Sigmoid colon (tissue), 6 donors: ENCODE measurements at regions not wholly inside any gene's neighbourhood (a gene's known extent, or its start where the extent isn't known, plus 50 kb on each side); places are given as distances from the start of the nearest gene placed in this dataset.
"Not testable (repeated sequence)": the region's sequence is repeated elsewhere in the genome, so short reads cannot be mapped to it uniquely, and the experiment has no call there.

ENCODE experiments used
- DNase-seq: peaks from one replicate; pipeline ENCODE4 v3.0.0-alpha.2; 2019
- H3K27ac ChIP-seq, 4 donors: fragments of 200-600 bp; sonication (generic); one replicate each; pipeline ENCODE4 v1.5.1; 2016 to 2019; ENCODE audit warnings: mild to moderate bottlenecking in 1 of 4
- H3K27me3 ChIP-seq, 3 donors: fragments of 200-600 bp; sonication (generic); one replicate each; pipeline ENCODE4 v1.5.1; 2019; ENCODE audit warnings: mild to moderate bottlenecking in 1 of 3
- H3K36me3 ChIP-seq, 4 donors: fragments of 200-600 bp; sonication (generic); one replicate each; pipeline ENCODE4 v1.5.1; 2016 to 2019
- H3K4me1 ChIP-seq, 4 donors: fragments of 200-600 bp; sonication (generic); one replicate each; pipeline ENCODE4 v1.5.1; 2017 to 2019
- H3K4me3 ChIP-seq, 4 donors: fragments of 200-600 bp; sonication (generic); one replicate each; pipeline ENCODE4 v1.5.1; 2017 to 2019; ENCODE audit warnings: mild to moderate bottlenecking in 2 of 4, moderate library complexity in 1 of 4
- H3K9me3 ChIP-seq, 4 donors: fragments of 200-600 bp in 3 of 4; sonication (generic) in 3 of 4; one replicate each; pipeline versions ENCODE4 v1.5.1 to v1.6.1; 2013 to 2019
- EP300 ChIP-seq, 4 donors: sonication (generic); formaldehyde crosslinking; IDR thresholded peaks; one replicate each; pipeline ENCODE4 v1.6.1; 2017; ENCODE audit warnings: antibody characterized with exemption in 4 of 4
- POLR2A ChIP-seq, 2 donors: fragments of 450-650 bp; IDR thresholded peaks; one replicate each; pipeline ENCODE4 v1.6.1; 2016; ENCODE audit warnings: antibody characterized with exemption in 2 of 2, mild to moderate bottlenecking in 2 of 2, moderate library complexity in 2 of 2
- POLR2AphosphoS5 ChIP-seq, 4 donors: sonication (generic); formaldehyde crosslinking; IDR thresholded peaks; one replicate each; pipeline ENCODE4 v1.6.1; 2017; ENCODE audit warnings: antibody characterized with exemption in 4 of 4
- WGBS, 2 donors: extraction: QIAGEN DNeasy Blood & Tissue Kit; methylation state at CpG; one replicate each; pipeline ENCODE4 v1.1.7; 2013; 5-methylcytosine and 5-hydroxymethylcytosine counted together
- intact Hi-C: fragments of 100-400 bp; cut with DNase I; formaldehyde crosslinking; loops from one replicate; pipeline ENCODE4 v1.15.1; 2023
- TF ChIP-seq, protein P1 (sequence below), 4 experiments: fragments of 450-650 bp in 3 of 4; fragments of 200-600 bp in 1 of 4; IDR thresholded peaks; one replicate each; pipeline ENCODE4 v1.5.1; 2016 to 2019; ENCODE audit warnings: antibody characterized with exemption in 4 of 4, mild to moderate bottlenecking in 3 of 4, moderate library complexity in 2 of 4
- donor health status: healthy with polysubstance abuse.
- donor health status: healthy.

DNA sequence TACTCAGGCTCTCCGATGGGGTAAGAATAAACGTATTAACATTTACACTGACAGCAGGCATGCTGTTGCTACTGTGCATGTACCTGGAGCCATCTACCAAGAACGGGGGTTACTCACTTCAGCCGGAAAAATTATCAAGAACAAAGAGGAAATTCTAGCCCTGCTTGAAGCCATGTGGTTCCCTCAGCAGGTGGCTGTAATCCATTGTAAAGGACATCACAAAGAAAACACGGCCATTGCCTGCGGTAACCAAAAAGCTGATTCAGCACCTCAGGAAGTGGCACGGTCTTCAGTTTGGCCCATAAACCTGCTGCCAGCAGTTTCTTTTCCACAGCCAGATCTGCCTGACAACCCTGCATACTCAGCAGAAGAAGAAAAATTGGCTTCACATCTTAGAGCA, 925.5 kb upstream of the AMELY start:
- Histone ChIP-seq H3K4me1 (peaks cover 0 to 14% (median 7%) of the 10 kb centered on the region in 4 donors), H3K36me3 (no peaks in the 10 kb centered on the region), H3K9me3 (no peaks in the 10 kb centered on the region), H3K27me3 (no peaks in the 10 kb centered on the region), H3K27ac (no peak overlapping the region), H3K4me3 (no peak overlapping the region)
- no peak for TF ChIP-seq POLR2AphosphoS5 (IDR thresholded peaks at IDR 0.05)
- TF ChIP-seq, protein P1, sequence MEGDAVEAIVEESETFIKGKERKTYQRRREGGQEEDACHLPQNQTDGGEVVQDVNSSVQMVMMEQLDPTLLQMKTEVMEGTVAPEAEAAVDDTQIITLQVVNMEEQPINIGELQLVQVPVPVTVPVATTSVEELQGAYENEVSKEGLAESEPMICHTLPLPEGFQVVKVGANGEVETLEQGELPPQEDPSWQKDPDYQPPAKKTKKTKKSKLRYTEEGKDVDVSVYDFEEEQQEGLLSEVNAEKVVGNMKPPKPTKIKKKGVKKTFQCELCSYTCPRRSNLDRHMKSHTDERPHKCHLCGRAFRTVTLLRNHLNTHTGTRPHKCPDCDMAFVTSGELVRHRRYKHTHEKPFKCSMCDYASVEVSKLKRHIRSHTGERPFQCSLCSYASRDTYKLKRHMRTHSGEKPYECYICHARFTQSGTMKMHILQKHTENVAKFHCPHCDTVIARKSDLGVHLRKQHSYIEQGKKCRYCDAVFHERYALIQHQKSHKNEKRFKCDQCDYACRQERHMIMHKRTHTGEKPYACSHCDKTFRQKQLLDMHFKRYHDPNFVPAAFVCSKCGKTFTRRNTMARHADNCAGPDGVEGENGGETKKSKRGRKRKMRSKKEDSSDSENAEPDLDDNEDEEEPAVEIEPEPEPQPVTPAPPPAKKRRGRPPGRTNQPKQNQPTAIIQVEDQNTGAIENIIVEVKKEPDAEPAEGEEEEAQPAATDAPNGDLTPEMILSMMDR (IDR thresholded peaks at IDR 0.05) = no peak
- intact Hi-C loops = no loop called here
- 38 to 79% methylated on average over 7 of the region's 7 CpGs for WGBS, 2 donors
- DNase-seq = no peak

DNA sequence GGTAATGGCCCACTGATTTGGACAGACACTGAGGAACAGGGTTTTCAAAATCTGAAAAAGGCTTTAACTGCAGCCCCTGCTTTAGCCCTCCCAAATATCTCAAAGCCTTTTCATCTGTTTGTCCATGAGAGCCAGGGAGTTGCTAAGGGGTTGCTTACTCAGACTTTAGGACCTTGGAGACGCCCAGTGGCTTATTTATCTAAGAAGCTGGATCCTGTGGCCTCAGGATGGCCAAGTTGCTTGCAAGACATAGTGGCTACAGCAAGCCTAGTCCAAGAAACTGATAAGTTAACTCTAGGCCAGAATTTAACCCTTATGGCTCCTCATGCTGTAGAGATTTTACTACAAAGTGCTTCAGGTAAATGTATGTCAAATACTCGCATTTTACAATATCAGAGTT, 924.8 kb upstream of the AMELY start:
- Histone ChIP-seq H3K27ac (no peak overlapping the region), H3K4me3 (no peak overlapping the region), H3K27me3 (no peaks in the 10 kb centered on the region), H3K9me3 (no peaks in the 10 kb centered on the region), H3K4me1 (peaks cover 0 to 14% (median 7%) of the 10 kb centered on the region in 4 donors), H3K36me3 (no peaks in the 10 kb centered on the region)
- WGBS, 2 donors = 86 to 87% methylated on average over 2 of the region's 2 CpGs
- no peak for DNase-seq
- intact Hi-C loops = no loop called here
- no peak for TF ChIP-seq POLR2AphosphoS5 (IDR thresholded peaks at IDR 0.05)
- no peak for TF ChIP-seq EP300 (IDR thresholded peaks at IDR 0.05)
- TF ChIP-seq, protein P1 (IDR thresholded peaks at IDR 0.05) = no peak
- no peak for TF ChIP-seq POLR2A (IDR thresholded peaks at IDR 0.05)

DNA sequence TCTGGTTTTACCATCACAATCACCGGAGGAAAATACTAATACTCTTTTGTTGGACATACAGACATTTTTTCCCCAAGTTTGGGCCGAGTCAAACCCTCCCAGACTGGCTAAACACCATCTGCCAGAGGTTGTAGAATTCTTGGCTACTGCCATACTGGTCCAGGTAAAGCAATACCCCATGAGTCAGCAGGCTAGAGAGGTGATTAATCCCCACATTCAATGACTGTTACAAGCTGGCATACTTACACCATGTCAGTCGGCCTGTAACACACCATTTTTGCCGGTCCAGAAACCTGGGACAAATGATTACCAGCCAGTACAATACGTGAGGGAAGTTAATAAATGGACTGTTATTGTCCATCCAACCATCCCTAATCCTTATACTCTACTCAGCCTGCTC, 923.9 kb upstream of the AMELY start:
- Histone ChIP-seq H3K9me3 (no peaks in the 10 kb centered on the region), H3K4me1 (peaks cover 0 to 14% (median 7%) of the 10 kb centered on the region in 4 donors), H3K27ac (no peak overlapping the region), H3K4me3 (no peak overlapping the region), H3K27me3 (no peaks in the 10 kb centered on the region), H3K36me3 (no peaks in the 10 kb centered on the region)
- intact Hi-C loops = no loop called here
- no peak for DNase-seq
- 89 to 93% methylated on average over 5 of the region's 5 CpGs for WGBS, 2 donors
- TF ChIP-seq EP300 (IDR thresholded peaks at IDR 0.05) = no peak
- no peak for TF ChIP-seq POLR2A (IDR thresholded peaks at IDR 0.05)
- TF ChIP-seq, protein P1 (IDR thresholded peaks at IDR 0.05) = no peak

DNA sequence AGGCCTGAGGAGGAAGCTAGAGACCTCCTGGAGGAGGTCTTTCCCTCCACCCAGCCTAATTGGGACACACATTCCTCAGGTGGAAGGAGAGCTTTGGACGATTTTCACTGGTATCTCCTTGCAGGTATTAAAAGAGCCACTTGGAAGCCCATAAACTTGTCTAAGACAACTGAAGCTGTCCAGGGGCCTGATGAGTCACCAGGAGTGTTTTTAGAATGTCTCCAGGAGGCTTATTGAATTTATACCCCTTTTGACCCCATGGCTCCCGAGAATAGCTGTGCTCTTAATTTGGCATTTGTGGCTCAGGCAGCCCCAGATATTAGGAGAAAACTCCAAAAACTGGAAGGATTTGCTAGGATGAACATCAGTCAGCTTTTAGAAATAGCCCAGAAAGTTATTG, 922.7 kb upstream of the AMELY start:
- Histone ChIP-seq H3K36me3 (no peaks in the 10 kb centered on the region), H3K27me3 (no peaks in the 10 kb centered on the region), H3K4me3 (no peak overlapping the region), H3K27ac (no peak overlapping the region), H3K4me1 (peaks cover 0 to 14% (median 7%) of the 10 kb centered on the region in 4 donors), H3K9me3 (no peaks in the 10 kb centered on the region)
- no peak for DNase-seq
- intact Hi-C loops = no loop called here
- 61 to 65% methylated on average over 2 of the region's 2 CpGs for WGBS, 2 donors
- peak in 2 of 4 donors; percentile 69 to 70 for TF ChIP-seq POLR2AphosphoS5 (IDR thresholded peaks at IDR 0.05)
- TF ChIP-seq EP300 (IDR thresholded peaks at IDR 0.05) = no peak

DNA sequence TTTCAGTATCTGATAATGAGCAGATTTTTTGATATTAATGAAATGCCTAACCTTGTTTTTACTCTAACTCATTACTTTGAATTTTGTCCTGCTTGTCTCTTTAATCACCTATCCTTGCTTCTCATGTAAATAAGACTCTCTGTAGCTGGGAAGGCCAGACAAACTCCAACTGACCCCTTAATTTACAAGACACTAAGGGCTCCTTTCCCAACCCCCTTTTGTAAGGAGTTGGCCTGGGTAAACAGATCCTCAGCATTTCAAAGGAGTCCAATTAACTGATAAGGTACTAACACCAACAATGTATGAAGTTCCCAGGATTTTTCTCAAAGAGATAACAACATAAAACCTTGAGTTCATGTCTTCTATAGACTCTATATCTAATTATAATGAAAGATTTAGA, 919.3 kb upstream of the AMELY start:
- DNase-seq, intact Hi-C loops, H3K27me3 ChIP-seq, H3K4me3 ChIP-seq, H3K27ac ChIP-seq, H3K36me3 ChIP-seq, H3K9me3 ChIP-seq: not testable (repeated sequence)
- peaks cover 0 to 14% (median 7%) of the 10 kb centered on the region in 4 donors for H3K4me1 ChIP-seq

DNA sequence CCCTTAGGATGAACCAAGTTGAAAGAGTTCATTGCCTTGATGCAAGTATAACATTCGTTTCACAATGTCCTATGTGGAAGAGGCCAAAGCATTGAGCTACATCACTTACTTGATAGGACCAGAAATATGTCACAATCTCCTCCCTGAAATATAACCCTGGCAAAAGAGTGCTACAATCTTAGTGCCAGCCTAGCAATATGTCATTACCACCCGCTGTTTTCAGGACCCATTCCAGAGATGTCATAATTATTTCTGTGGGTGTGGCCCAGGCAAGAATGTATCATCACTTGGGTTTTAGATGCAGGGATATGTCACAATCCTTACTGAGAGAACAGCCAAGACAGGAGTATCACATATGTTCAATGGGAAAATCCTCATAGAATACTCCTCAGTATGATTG, 915.0 kb upstream of the AMELY start:
- TF ChIP-seq, protein P1 (IDR thresholded peaks at IDR 0.05) = no peak
- TF ChIP-seq POLR2A (IDR thresholded peaks at IDR 0.05) = no peak
- no peak for TF ChIP-seq EP300 (IDR thresholded peaks at IDR 0.05)
- TF ChIP-seq POLR2AphosphoS5 (IDR thresholded peaks at IDR 0.05) = no peak

More for the DNA sequence above, 915.0 kb upstream of the AMELY start:
- Histone ChIP-seq H3K27me3 (no peaks in the 10 kb centered on the region), H3K4me3 (no peak overlapping the region), H3K4me1 (no peaks in the 10 kb centered on the region), H3K36me3 (no peaks in the 10 kb centered on the region), H3K27ac (no peak overlapping the region), H3K9me3 (no peaks in the 10 kb centered on the region)
- WGBS, 2 donors = 89 to 91% methylated on average over 2 of the region's 2 CpGs
- intact Hi-C loops = no loop called here
- DNase-seq = no peak
